Endothelial cell of umbilical vein (primary cell): ENCODE measurements at regions not wholly inside any gene's neighbourhood (a gene's known extent, or its start where the extent isn't known, plus 50 kb on each side); places are given as distances from the start of the nearest gene placed in this dataset.

Source experiments
- BruUV-seq: library from RNA; stranded (reverse); fragments of 400-500 nt; replicated peaks from 2 replicates; lab custom pipeline; 2021; lab: Mats Ljungman, UMichigan
- CTCF ChIA-PET: fragments of 300-600, 350-600 bp; sonication (Branson Sonifier 250); formaldehyde crosslinking; loops from one replicate; lab custom pipeline; 2021; ENCODE audit warnings: antibody characterized with exemption, inconsistent platforms; lab: Charles Lee
- POLR2A ChIA-PET: fragments of 300-600, 350-600 bp; sonication (Branson Sonifier 250); formaldehyde crosslinking; loops from one replicate; lab custom pipeline; 2021; ENCODE audit warnings: antibody characterized with exemption, inconsistent platforms; lab: Charles Lee
- DNase-seq: peaks from one replicate; pipeline ENCODE4 v3.0.0-alpha.2; 2011; ENCODE audit warnings: low read depth, low spot score
- FAIRE-seq: peaks from 2 replicates; lab custom pipeline; 2011; peaks lifted over from hg19 to GRCh38; lab: Jason Lieb, UNC
- H2AFZ ChIP-seq: 2 replicates; pipeline ENCODE4 v1.6.0; 2012; ENCODE audit warnings: low read depth, low read length, control low read depth, inconsistent platforms
- H3K27ac ChIP-seq: 2 replicates; pipeline ENCODE4 v1.5.1; 2011; ENCODE audit warnings: low read depth, mild to moderate bottlenecking, control low read depth, low read length, moderate library complexity; ENCODE audit not compliant: insufficient read depth
- H3K27me3 ChIP-seq, 2 experiments: 2 replicates each; pipeline versions ENCODE4 v1.6.0 to v1.6.1; 2011; ENCODE audit warnings: low read length in 2 of 2, mixed read lengths in 1 of 2; ENCODE audit not compliant: control insufficient read depth in 2 of 2, insufficient read depth in 2 of 2
- H3K36me3 ChIP-seq, 2 experiments: 2 replicates in 1 of 2; 3 replicates in 1 of 2; pipeline ENCODE4 v1.5.1; 2011; ENCODE audit warnings: low read length in 2 of 2, mild to moderate bottlenecking in 1 of 2, moderate library complexity in 1 of 2; ENCODE audit not compliant: control insufficient read depth in 2 of 2, insufficient read depth in 2 of 2; ENCODE audit errors: extremely low read depth in 1 of 2
- H3K4me1 ChIP-seq: 3 replicates; pipeline ENCODE4 v1.5.1; 2011; ENCODE audit warnings: mild to moderate bottlenecking, low read length; ENCODE audit not compliant: control insufficient read depth, insufficient read depth; ENCODE audit errors: extremely low read depth
- H3K4me2 ChIP-seq: 2 replicates; pipeline ENCODE4 v1.6.1; 2011; ENCODE audit warnings: low read length, control low read depth, mixed read lengths; ENCODE audit not compliant: insufficient read depth
- H3K4me3 ChIP-seq, 3 experiments: fragments of 200-600 bp in 1 of 3; sonication (generic), shearing (Covaris generic) in 1 of 3; replicated peaks in 1 of 3; 2 replicates each; pipeline ENCODE4 v1.5.1; 2011 to 2016; ENCODE audit warnings: control low read depth in 3 of 3, low read length in 3 of 3, mild to moderate bottlenecking in 2 of 3, inconsistent platforms in 1 of 3, low read depth in 1 of 3, moderate library complexity in 1 of 3; ENCODE audit not compliant: insufficient read depth in 1 of 3
- H3K79me2 ChIP-seq: 2 replicates; pipeline ENCODE4 v1.6.0; 2012; ENCODE audit warnings: low read length, inconsistent platforms; ENCODE audit not compliant: control insufficient read depth, insufficient read depth
- H3K9ac ChIP-seq: replicated peaks from 2 replicates; pipeline ENCODE3; 2011; ENCODE audit warnings: low read length, control low read depth; ENCODE audit not compliant: insufficient read depth; ENCODE audit errors: extremely low read depth
- H3K9me1 ChIP-seq: replicated peaks from 3 replicates; pipeline ENCODE4 v1.6.0; 2011; ENCODE audit warnings: mild to moderate bottlenecking, low read length; ENCODE audit not compliant: control insufficient read depth, insufficient read depth; ENCODE audit errors: extremely low read depth
- H3K9me3 ChIP-seq: replicated peaks from 2 replicates; pipeline ENCODE4 v1.5.1; 2012; ENCODE audit warnings: low read length, inconsistent platforms; ENCODE audit not compliant: control insufficient read depth, insufficient read depth
- H4K20me1 ChIP-seq: replicated peaks from 2 replicates; pipeline ENCODE3; 2011; ENCODE audit warnings: mild to moderate bottlenecking, low read length; ENCODE audit not compliant: control insufficient read depth, insufficient read depth; ENCODE audit errors: extremely low read depth
- EZH2 ChIP-seq: IDR thresholded peaks from 2 replicates; pipeline ENCODE4 v1.6.1; 2012; ENCODE audit warnings: borderline replicate concordance, low read depth, mild to moderate bottlenecking, moderate library complexity, low read length, inconsistent platforms; ENCODE audit not compliant: severe bottlenecking
- FOS ChIP-seq: IDR thresholded peaks from 2 replicates; pipeline ENCODE4 v1.6.1; 2011; ENCODE audit warnings: mild to moderate bottlenecking, low read length, moderate library complexity, borderline replicate concordance; ENCODE audit not compliant: insufficient read depth
- GATA2 ChIP-seq: IDR thresholded peaks from 2 replicates; pipeline ENCODE4 v1.7.0; 2011; ENCODE audit warnings: low read depth, mild to moderate bottlenecking, moderate library complexity, mixed read lengths, low read length; ENCODE audit not compliant: insufficient read length, insufficient read depth
- JUN ChIP-seq: IDR thresholded peaks from 2 replicates; pipeline ENCODE4 v1.6.1; 2011; ENCODE audit warnings: borderline replicate concordance, low read depth; ENCODE audit not compliant: insufficient read length, insufficient read depth
- MYC ChIP-seq: IDR thresholded peaks from one replicate; pipeline ENCODE4 v1.6.1; 2011; ENCODE audit warnings: mild to moderate bottlenecking, low read depth, low read length
- POLR2A ChIP-seq: IDR thresholded peaks from 2 replicates; pipeline ENCODE4 v1.6.1; 2012; ENCODE audit warnings: low read depth, mild to moderate bottlenecking, control low read depth, low read length
- POLR2AphosphoS5 ChIP-seq: IDR thresholded peaks from 2 replicates; pipeline ENCODE4 v1.6.1; 2012; ENCODE audit warnings: low read depth, mild to moderate bottlenecking, control low read depth, low read length, moderate library complexity; ENCODE audit not compliant: insufficient read depth
- dilution Hi-C: fragments of 300-500 bp; cut with MboI; formaldehyde crosslinking; loops from one replicate; pipeline ENCODE4 v1.15.0; 2019; ENCODE audit warnings: low sequenced_read_pairs; ENCODE audit not compliant: extremely low pct_ligation_motif_present
- intact Hi-C: fragments of 100-400 bp; cut with micrococcal nuclease; formaldehyde crosslinking; loops from one replicate; pipeline ENCODE4 v1.10.0; 2022
- TF ChIP-seq, protein P1 (sequence below): IDR thresholded peaks from 2 replicates; pipeline ENCODE4 v1.6.1; 2011; ENCODE audit not compliant: insufficient read depth, insufficient read length
- TF ChIP-seq, protein P2 (sequence below), 2 donors: IDR thresholded peaks; 1 replicate in 1 of 2; 2 replicates in 1 of 2; pipeline ENCODE4 v1.5.1; 2011; ENCODE audit warnings: low read length in 2 of 2, mild to moderate bottlenecking in 2 of 2, moderate library complexity in 2 of 2, control low read depth in 1 of 2, inconsistent platforms in 1 of 2, low read depth in 1 of 2; ENCODE audit not compliant: insufficient read depth in 1 of 2; ENCODE audit errors: extremely low read depth in 1 of 2

DNA sequence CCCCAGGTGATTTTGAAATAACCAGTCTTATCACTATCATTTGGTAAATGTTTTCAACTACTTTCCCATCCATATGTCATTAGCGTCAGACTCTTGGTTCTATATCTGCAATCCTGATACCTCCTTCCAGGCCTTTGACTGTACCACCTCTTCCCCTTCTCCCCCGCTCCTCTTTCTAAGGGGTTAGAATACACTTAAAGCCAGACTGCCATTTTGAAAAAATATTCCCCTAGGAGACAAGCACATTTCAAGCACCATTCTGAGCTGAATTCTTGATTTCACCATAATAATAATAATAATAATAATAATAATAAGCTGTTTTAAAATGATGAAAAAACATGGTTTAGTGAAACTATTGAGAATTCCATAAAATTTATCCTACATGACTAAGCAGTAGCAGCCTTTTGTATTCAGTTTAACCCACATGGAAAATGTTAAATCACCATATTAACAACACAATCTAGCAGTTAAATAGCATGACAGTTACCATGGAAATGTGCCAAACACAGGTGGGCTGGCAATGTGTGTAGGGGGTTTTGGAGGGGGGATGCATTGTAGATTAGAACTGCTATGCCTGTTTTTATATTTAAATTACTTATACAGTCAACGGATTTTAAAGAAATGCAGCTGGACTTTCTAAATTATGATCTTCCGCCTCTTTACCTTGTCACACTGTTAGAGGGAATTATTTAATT, 480.2 kb upstream of the DEPDC1 start:
- POLR2A ChIA-PET = no interaction called here
- dilution Hi-C loops = no loop called here

More for the DNA sequence above, 480.2 kb upstream of the DEPDC1 start:
- no peaks in the 10 kb centered on the region for H3K9me3 ChIP-seq
- no peak for FAIRE-seq
- H3K27ac ChIP-seq = no peak overlapping the region
- H3K4me3 ChIP-seq = no peak overlapping the region
- BruUV-seq = no TSS peak
- H3K4me1 ChIP-seq = no peaks in the 10 kb centered on the region
- no peak for DNase-seq
- H3K79me2 ChIP-seq = no peaks in the 10 kb centered on the region
- CTCF ChIA-PET = no interaction called here
- intact Hi-C loops = no loop called here
- H3K27me3 ChIP-seq = no peaks in the 10 kb centered on the region
- TF ChIP-seq JUN (no peak), GATA2 (no peak), FOS (no peak), MYC (no peak), EZH2 (no peak), POLR2AphosphoS5 (no peak), POLR2A (no peak)
- TF ChIP-seq, protein P1, sequence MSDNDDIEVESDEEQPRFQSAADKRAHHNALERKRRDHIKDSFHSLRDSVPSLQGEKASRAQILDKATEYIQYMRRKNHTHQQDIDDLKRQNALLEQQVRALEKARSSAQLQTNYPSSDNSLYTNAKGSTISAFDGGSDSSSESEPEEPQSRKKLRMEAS = no peak
- TF ChIP-seq, protein P2, sequence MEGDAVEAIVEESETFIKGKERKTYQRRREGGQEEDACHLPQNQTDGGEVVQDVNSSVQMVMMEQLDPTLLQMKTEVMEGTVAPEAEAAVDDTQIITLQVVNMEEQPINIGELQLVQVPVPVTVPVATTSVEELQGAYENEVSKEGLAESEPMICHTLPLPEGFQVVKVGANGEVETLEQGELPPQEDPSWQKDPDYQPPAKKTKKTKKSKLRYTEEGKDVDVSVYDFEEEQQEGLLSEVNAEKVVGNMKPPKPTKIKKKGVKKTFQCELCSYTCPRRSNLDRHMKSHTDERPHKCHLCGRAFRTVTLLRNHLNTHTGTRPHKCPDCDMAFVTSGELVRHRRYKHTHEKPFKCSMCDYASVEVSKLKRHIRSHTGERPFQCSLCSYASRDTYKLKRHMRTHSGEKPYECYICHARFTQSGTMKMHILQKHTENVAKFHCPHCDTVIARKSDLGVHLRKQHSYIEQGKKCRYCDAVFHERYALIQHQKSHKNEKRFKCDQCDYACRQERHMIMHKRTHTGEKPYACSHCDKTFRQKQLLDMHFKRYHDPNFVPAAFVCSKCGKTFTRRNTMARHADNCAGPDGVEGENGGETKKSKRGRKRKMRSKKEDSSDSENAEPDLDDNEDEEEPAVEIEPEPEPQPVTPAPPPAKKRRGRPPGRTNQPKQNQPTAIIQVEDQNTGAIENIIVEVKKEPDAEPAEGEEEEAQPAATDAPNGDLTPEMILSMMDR (IDR thresholded peaks at IDR 0.05; ENCODE audit: extremely low read depth in 1 of 2, insufficient read depth in 1 of 2, low read depth in 1 of 2, low read length in 2 of 2) = no peak
- H2AFZ ChIP-seq = no peak overlapping the region
- H3K9me1 ChIP-seq = no peaks in the 10 kb centered on the region
- H3K4me2 ChIP-seq = no peak overlapping the region
- no peak overlapping the region for H3K9ac ChIP-seq
- H4K20me1 ChIP-seq = no peaks in the 10 kb centered on the region
- H3K36me3 ChIP-seq = no peaks in the 10 kb centered on the region
